ENCODE measurements at regions not wholly inside any gene's neighbourhood (a gene's known extent, or its start where the extent isn't known, plus 50 kb on each side); places are given as distances from the start of the nearest gene placed in this dataset.

- no peak for TF ChIP-seq POLR2AphosphoS5 (IDR thresholded peaks at IDR 0.05)
- TF ChIP-seq, protein P1, sequence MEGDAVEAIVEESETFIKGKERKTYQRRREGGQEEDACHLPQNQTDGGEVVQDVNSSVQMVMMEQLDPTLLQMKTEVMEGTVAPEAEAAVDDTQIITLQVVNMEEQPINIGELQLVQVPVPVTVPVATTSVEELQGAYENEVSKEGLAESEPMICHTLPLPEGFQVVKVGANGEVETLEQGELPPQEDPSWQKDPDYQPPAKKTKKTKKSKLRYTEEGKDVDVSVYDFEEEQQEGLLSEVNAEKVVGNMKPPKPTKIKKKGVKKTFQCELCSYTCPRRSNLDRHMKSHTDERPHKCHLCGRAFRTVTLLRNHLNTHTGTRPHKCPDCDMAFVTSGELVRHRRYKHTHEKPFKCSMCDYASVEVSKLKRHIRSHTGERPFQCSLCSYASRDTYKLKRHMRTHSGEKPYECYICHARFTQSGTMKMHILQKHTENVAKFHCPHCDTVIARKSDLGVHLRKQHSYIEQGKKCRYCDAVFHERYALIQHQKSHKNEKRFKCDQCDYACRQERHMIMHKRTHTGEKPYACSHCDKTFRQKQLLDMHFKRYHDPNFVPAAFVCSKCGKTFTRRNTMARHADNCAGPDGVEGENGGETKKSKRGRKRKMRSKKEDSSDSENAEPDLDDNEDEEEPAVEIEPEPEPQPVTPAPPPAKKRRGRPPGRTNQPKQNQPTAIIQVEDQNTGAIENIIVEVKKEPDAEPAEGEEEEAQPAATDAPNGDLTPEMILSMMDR (IDR thresholded peaks at IDR 0.05), result no peak
Measured at GRCh38 chr22:44645083-44645482, 56.9 kb upstream of the PRR5 start.

Data from transverse colon (tissue), 4 donors.